ENCODE measurements at regions not wholly inside any gene's neighbourhood (a gene's known extent, or its start where the extent isn't known, plus 50 kb on each side); places are given as distances from the start of the nearest gene placed in this dataset.

DNA sequence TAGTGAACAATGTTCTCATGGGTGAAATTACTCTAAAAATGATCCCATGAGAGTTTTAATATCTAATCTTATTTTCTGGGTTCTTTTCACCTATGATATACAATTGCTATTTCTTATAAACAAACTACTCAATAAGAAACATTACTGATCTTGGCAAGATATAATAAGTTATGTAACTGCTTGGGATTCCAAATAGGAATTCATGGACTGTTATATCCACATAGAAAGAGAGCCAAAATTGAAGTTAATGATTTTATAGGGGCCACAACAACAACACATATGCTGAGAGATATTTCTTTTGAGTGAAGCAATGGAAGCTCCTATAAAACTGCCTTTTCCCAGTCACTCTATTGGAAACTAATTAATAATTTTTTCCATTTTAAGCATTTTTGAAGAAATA, 90.4 kb upstream of the TLL1 start:
- Histone ChIP-seq H3F3A (ENCODE audit: control insufficient read depth, insufficient read depth) (no peaks in the 10 kb centered on the region), H3K9me3 (ENCODE audit: control insufficient read depth, insufficient read depth, low read length) (no peaks in the 10 kb centered on the region), H3K4me1 (ENCODE audit: control insufficient read depth, low read length) (no peaks in the 10 kb centered on the region), H3K36me3 (ENCODE audit: control insufficient read depth, low read length) (no peaks in the 10 kb centered on the region), H3K4me2 (ENCODE audit: low read length) (no peak overlapping the region), H3K27me3 (ENCODE audit: control insufficient read depth, low read length) (no peaks in the 10 kb centered on the region), H3K9me2 (replicated peaks; ENCODE audit: control insufficient read depth, low read length) (no peaks in the 10 kb centered on the region), H3K79me2 (ENCODE audit: control insufficient read depth, low read length) (no peaks in the 10 kb centered on the region), H3K4me3 (ENCODE audit: low read length) (no peak overlapping the region), H3K27ac (ENCODE audit: low read depth, low read length) (no peak overlapping the region), H4K20me1 (ENCODE audit: control insufficient read depth, insufficient read depth, low read depth, low read length) (no peaks in the 10 kb centered on the region)
- TF ChIP-seq EZH2phosphoT487 (IDR thresholded peaks at IDR 0.05; ENCODE audit: borderline replicate concordance, low read length), result no peak
- TF ChIP-seq, protein P1, sequence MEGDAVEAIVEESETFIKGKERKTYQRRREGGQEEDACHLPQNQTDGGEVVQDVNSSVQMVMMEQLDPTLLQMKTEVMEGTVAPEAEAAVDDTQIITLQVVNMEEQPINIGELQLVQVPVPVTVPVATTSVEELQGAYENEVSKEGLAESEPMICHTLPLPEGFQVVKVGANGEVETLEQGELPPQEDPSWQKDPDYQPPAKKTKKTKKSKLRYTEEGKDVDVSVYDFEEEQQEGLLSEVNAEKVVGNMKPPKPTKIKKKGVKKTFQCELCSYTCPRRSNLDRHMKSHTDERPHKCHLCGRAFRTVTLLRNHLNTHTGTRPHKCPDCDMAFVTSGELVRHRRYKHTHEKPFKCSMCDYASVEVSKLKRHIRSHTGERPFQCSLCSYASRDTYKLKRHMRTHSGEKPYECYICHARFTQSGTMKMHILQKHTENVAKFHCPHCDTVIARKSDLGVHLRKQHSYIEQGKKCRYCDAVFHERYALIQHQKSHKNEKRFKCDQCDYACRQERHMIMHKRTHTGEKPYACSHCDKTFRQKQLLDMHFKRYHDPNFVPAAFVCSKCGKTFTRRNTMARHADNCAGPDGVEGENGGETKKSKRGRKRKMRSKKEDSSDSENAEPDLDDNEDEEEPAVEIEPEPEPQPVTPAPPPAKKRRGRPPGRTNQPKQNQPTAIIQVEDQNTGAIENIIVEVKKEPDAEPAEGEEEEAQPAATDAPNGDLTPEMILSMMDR (IDR thresholded peaks at IDR 0.05; ENCODE audit: low read depth, low read length, poor library complexity, severe bottlenecking), result no peak

DNA sequence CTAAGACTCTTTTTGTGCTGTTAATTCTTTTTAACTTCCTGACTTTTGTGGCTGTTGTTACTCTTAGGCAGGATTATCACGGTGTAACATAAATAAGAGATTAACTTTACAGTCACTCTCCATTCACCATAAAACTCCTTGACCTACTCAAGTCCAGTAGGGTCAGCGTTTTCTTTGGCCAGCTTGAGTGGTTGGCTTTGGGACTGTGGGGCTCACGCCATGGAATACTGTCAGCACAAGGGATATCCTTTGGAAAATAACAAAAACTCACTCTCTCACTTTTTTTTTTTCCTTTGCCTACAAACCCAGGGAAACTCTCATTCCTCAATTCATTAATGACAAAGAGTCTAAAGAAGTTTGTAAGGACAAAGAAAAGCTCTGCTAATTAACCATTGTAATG, 89.4 kb upstream of the TLL1 start:
- Histone ChIP-seq H3K9me2 (replicated peaks; ENCODE audit: control insufficient read depth, low read length) (no peaks in the 10 kb centered on the region), H3F3A (ENCODE audit: control insufficient read depth, insufficient read depth) (no peaks in the 10 kb centered on the region), H3K79me2 (ENCODE audit: control insufficient read depth, low read length) (no peaks in the 10 kb centered on the region), H3K4me1 (ENCODE audit: control insufficient read depth, low read length) (no peaks in the 10 kb centered on the region), H3K4me3 (ENCODE audit: low read length) (no peak overlapping the region), H3K9me3 (ENCODE audit: control insufficient read depth, insufficient read depth, low read length) (no peaks in the 10 kb centered on the region), H3K27ac (ENCODE audit: low read depth, low read length) (no peak overlapping the region), H3K36me3 (ENCODE audit: control insufficient read depth, low read length) (no peaks in the 10 kb centered on the region), H3K27me3 (ENCODE audit: control insufficient read depth, low read length) (no peaks in the 10 kb centered on the region), H3K4me2 (ENCODE audit: low read length) (no peak overlapping the region), H4K20me1 (ENCODE audit: control insufficient read depth, insufficient read depth, low read depth, low read length) (no peaks in the 10 kb centered on the region)
- TF ChIP-seq, protein P1 (IDR thresholded peaks at IDR 0.05; ENCODE audit: low read depth, low read length, poor library complexity, severe bottlenecking), result no peak
- TF ChIP-seq EZH2phosphoT487 (IDR thresholded peaks at IDR 0.05; ENCODE audit: borderline replicate concordance, low read length), result no peak

DNA sequence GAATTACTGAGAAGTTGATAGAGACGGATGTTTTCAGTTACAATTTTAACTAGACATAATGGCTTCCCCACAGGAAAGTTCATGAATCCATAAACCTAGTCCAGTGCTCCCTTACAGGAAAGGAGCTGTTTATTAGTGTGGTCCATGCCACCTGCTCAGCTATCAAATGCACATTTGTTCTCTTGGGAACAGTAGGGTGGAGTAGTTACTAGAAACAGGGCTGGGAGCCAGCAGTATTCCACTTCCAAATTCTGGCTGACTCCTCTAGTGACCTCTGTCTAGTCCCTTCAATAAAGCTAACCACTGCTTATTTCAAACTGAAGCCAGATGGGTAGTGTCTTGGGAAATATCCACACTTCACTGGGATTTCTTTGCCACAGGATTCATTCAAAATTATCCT, 88.4 kb upstream of the TLL1 start:
- TF ChIP-seq, protein P1 (IDR thresholded peaks at IDR 0.05; ENCODE audit: low read depth, low read length, poor library complexity, severe bottlenecking), result no peak
- no peak for TF ChIP-seq EZH2phosphoT487 (IDR thresholded peaks at IDR 0.05; ENCODE audit: borderline replicate concordance, low read length)
- no peaks in the 10 kb centered on the region for H4K20me1 ChIP-seq (ENCODE audit: control insufficient read depth, insufficient read depth, low read depth, low read length)
- no peaks in the 10 kb centered on the region for H3F3A ChIP-seq (ENCODE audit: control insufficient read depth, insufficient read depth)
- no peaks in the 10 kb centered on the region for H3K36me3 ChIP-seq (ENCODE audit: control insufficient read depth, low read length)
- no peaks in the 10 kb centered on the region for H3K79me2 ChIP-seq (ENCODE audit: control insufficient read depth, low read length)
- no peak overlapping the region for H3K27ac ChIP-seq (ENCODE audit: low read depth, low read length)
- H3K4me1 ChIP-seq (ENCODE audit: control insufficient read depth, low read length), result no peaks in the 10 kb centered on the region
- H3K9me3 ChIP-seq (ENCODE audit: control insufficient read depth, insufficient read depth, low read length), result no peaks in the 10 kb centered on the region
- H3K27me3 ChIP-seq (ENCODE audit: control insufficient read depth, low read length), result no peaks in the 10 kb centered on the region
- H3K4me3 ChIP-seq (ENCODE audit: low read length), result no peak overlapping the region
- no peak overlapping the region for H3K4me2 ChIP-seq (ENCODE audit: low read length)
- no peaks in the 10 kb centered on the region for H3K9me2 ChIP-seq (replicated peaks; ENCODE audit: control insufficient read depth, low read length)

DNA sequence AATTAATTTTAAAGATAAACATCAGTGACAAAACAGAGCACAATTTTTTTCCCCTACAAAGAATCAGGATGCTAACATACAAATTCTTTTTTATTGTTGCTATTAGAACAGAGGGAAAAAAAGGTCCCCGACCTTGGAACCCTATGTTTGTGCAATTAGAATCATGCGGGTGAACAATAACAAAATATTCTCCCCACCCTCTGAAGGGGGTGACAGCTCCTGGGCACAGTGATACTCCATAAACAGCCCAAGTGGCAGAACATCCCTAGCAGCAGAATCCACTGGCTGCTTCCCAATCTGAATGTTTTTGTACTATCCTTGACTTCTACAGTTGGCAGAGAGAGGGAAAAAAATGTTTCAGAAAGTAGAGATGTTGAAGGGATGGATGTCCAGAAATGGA, 87.7 kb upstream of the TLL1 start:
- no peak for TF ChIP-seq EZH2phosphoT487 (IDR thresholded peaks at IDR 0.05; ENCODE audit: borderline replicate concordance, low read length)
- TF ChIP-seq, protein P1 (IDR thresholded peaks at IDR 0.05; ENCODE audit: low read depth, low read length, poor library complexity, severe bottlenecking), result no peak
- H3F3A ChIP-seq (ENCODE audit: control insufficient read depth, insufficient read depth), result no peaks in the 10 kb centered on the region

More for the DNA sequence above, 87.7 kb upstream of the TLL1 start:
- no peaks in the 10 kb centered on the region for H3K27me3 ChIP-seq (ENCODE audit: control insufficient read depth, low read length)
- no peak overlapping the region for H3K27ac ChIP-seq (ENCODE audit: low read depth, low read length)
- H4K20me1 ChIP-seq (ENCODE audit: control insufficient read depth, insufficient read depth, low read depth, low read length), result no peaks in the 10 kb centered on the region
- no peaks in the 10 kb centered on the region for H3K4me1 ChIP-seq (ENCODE audit: control insufficient read depth, low read length)
- H3K79me2 ChIP-seq (ENCODE audit: control insufficient read depth, low read length), result no peaks in the 10 kb centered on the region
- H3K36me3 ChIP-seq (ENCODE audit: control insufficient read depth, low read length), result no peaks in the 10 kb centered on the region
- no peak overlapping the region for H3K4me3 ChIP-seq (ENCODE audit: low read length)
- H3K4me2 ChIP-seq (ENCODE audit: low read length), result no peak overlapping the region
- no peaks in the 10 kb centered on the region for H3K9me2 ChIP-seq (replicated peaks; ENCODE audit: control insufficient read depth, low read length)
- no peaks in the 10 kb centered on the region for H3K9me3 ChIP-seq (ENCODE audit: control insufficient read depth, insufficient read depth, low read length)

Data from DOHH2 (cell line).